Body of pancreas (tissue), 4 donors: ENCODE measurements at regions not wholly inside any gene's neighbourhood (a gene's known extent, or its start where the extent isn't known, plus 50 kb on each side); places are given as distances from the start of the nearest gene placed in this dataset.
"Not testable (repeated sequence)": the region's sequence is repeated elsewhere in the genome, so short reads cannot be mapped to it uniquely, and the experiment has no call there.

Source experiments
- ATAC-seq: fragments of 150-250 bp; one replicate; pipeline ENCODE4 v1.9.1; 2016
- DNase-seq, 4 donors: peaks; one replicate each; pipeline ENCODE4 v3.0.0-alpha.2; 2019
- H3K27ac ChIP-seq, 4 donors: fragments of 200-600 bp; sonication (generic); 1 replicate in 3 of 4; 2 replicates in 1 of 4; pipeline versions ENCODE4 v1.5.1 to v1.6.1; 2016 to 2019; ENCODE audit warnings: mild to moderate bottlenecking in 1 of 4, mixed read lengths in 1 of 4, moderate library complexity in 1 of 4
- H3K27me3 ChIP-seq, 2 donors: fragments of 200-600 bp; sonication (generic); one replicate each; pipeline ENCODE4 v1.6.0; 2016; ENCODE audit warnings: mild to moderate bottlenecking in 1 of 2
- H3K36me3 ChIP-seq, 2 donors: fragments of 200-600 bp; sonication (generic); replicated peaks in 1 of 2; 2 replicates each; pipeline ENCODE4 v1.5.1; 2016; ENCODE audit warnings: low read depth in 2 of 2; ENCODE audit not compliant: insufficient read depth in 1 of 2
- H3K4me1 ChIP-seq: fragments of 200-600 bp; sonication (generic); one replicate; pipeline ENCODE4 v1.6.0; 2016
- H3K4me3 ChIP-seq, 2 donors: fragments of 200-600 bp; sonication (generic); 1 replicate in 1 of 2; 2 replicates in 1 of 2; pipeline ENCODE4 v1.5.1; 2016 to 2019
- H3K9me3 ChIP-seq, 3 donors: fragments of 200-600 bp; sonication (generic); 1 replicate in 2 of 3; 2 replicates in 1 of 3; pipeline ENCODE4 v1.5.1; 2016
- CTCF ChIP-seq, 7 experiments: fragments of 450-650 bp in 4 of 7; fragments of 200-600 bp in 3 of 7; sonication (generic) in 3 of 7; IDR thresholded peaks; one replicate each; pipeline ENCODE4 v1.5.1; 2016 to 2019; ENCODE audit warnings: antibody characterized with exemption in 7 of 7
- POLR2A ChIP-seq, 3 donors: fragments of 450-650 bp; IDR thresholded peaks; one replicate each; pipeline ENCODE4 v1.6.1; 2016; ENCODE audit warnings: antibody characterized with exemption in 3 of 3, mild to moderate bottlenecking in 2 of 3
- WGBS, 2 donors: methylation state at CpG; one replicate each; pipeline ENCODE4 v1.1.5; 2017; 5-methylcytosine and 5-hydroxymethylcytosine counted together
- intact Hi-C: fragments of 100-400 bp; cut with DNase I; formaldehyde crosslinking; loops from one replicate; pipeline ENCODE4 v1.15.1; 2023

- intact Hi-C loops: no loop called here
- WGBS, 2 donors: 65 to 72% methylated on average over 1 of the region's 1 CpG
- DNase-seq (no peak), ATAC-seq (no peak)
- Histone ChIP-seq H3K4me3 (no peak overlapping the region), H3K9me3 (no peaks in the 10 kb centered on the region), H3K27ac (no peak overlapping the region), H3K36me3 (no peaks in the 10 kb centered on the region), H3K4me1 (no peaks in the 10 kb centered on the region), H3K27me3 (no peaks in the 10 kb centered on the region)
- TF ChIP-seq CTCF (IDR thresholded peaks at IDR 0.05) (no peak), POLR2A (IDR thresholded peaks at IDR 0.05) (no peak)
Observed at GRCh38 chr15:36160351-36160750, 419.1 kb upstream of the CDIN1 start.

GRCh38 chr15:36161108-36161507 lies 418.3 kb upstream of the CDIN1 start:
- Histone ChIP-seq H3K27ac (no peak overlapping the region), H3K4me3 (no peak overlapping the region), H3K4me1 (no peaks in the 10 kb centered on the region), H3K27me3 (no peaks in the 10 kb centered on the region), H3K9me3 (no peaks in the 10 kb centered on the region), H3K36me3 (no peaks in the 10 kb centered on the region)
- intact Hi-C loops: no loop called here
- ATAC-seq (no peak), DNase-seq (no peak)
- no peak for TF ChIP-seq POLR2A (IDR thresholded peaks at IDR 0.05)
- no peak for TF ChIP-seq CTCF (IDR thresholded peaks at IDR 0.05)

- no peak for ATAC-seq
- H3K9me3 ChIP-seq: no peaks in the 10 kb centered on the region
- 37 to 57% methylated on average over 2 of the region's 2 CpGs for WGBS, 2 donors
- H3K36me3 ChIP-seq: no peaks in the 10 kb centered on the region
- DNase-seq: peak in 2 of 4 donors; percentile 5 to 10
- no peak overlapping the region for H3K4me3 ChIP-seq
- H3K4me1 ChIP-seq: no peaks in the 10 kb centered on the region
- H3K27ac ChIP-seq: no peak overlapping the region
- TF ChIP-seq POLR2A (IDR thresholded peaks at IDR 0.05) (no peak), CTCF (IDR thresholded peaks at IDR 0.05) (no peak)
- intact Hi-C loops: no loop called here
- no peaks in the 10 kb centered on the region for H3K27me3 ChIP-seq
Observed at GRCh38 chr15:36161771-36162212, 417.6 kb upstream of the CDIN1 start.

GRCh38 chr15:36163983-36164382 lies 415.4 kb upstream of the CDIN1 start:
- H3K27me3 ChIP-seq, H3K9me3 ChIP-seq, H3K27ac ChIP-seq, H3K4me3 ChIP-seq, ATAC-seq, intact Hi-C loops, DNase-seq, H3K4me1 ChIP-seq, H3K36me3 ChIP-seq: not testable (repeated sequence)
- WGBS, 2 donors: 86 to 92% methylated on average over 13 of the region's 13 CpGs

GRCh38 chr15:36172955-36173354 lies 406.5 kb upstream of the CDIN1 start:
- ATAC-seq (no peak), DNase-seq (no peak)
- H3K27ac ChIP-seq: no peak overlapping the region
- WGBS, 2 donors: 70 to 80% methylated on average over 2 of the region's 2 CpGs
- no peak overlapping the region for H3K4me3 ChIP-seq
- H3K36me3 ChIP-seq: no peaks in the 10 kb centered on the region
- intact Hi-C loops: no loop called here
- H3K4me1 ChIP-seq: peaks cover 12% of the 10 kb centered on the region
- no peaks in the 10 kb centered on the region for H3K9me3 ChIP-seq
- TF ChIP-seq CTCF (IDR thresholded peaks at IDR 0.05): no peak
- no peak for TF ChIP-seq POLR2A (IDR thresholded peaks at IDR 0.05)
- H3K27me3 ChIP-seq: no peaks in the 10 kb centered on the region
